KMS-11 (cell line): ENCODE measurements at regions not wholly inside any gene's neighbourhood (a gene's known extent, or its start where the extent isn't known, plus 50 kb on each side); places are given as distances from the start of the nearest gene placed in this dataset.

Experiments used
- H2AFZ ChIP-seq: fragments of 200-600 bp; sonication (generic); 2 replicates; pipeline ENCODE4 v1.6.1; 2016; ENCODE audit warnings: antibody characterized with exemption, mixed run types, low read depth
- H3K27ac ChIP-seq: fragments of 200-600 bp; sonication (generic); 2 replicates; pipeline ENCODE4 v1.6.1; 2016; ENCODE audit warnings: mild to moderate bottlenecking, mixed run types
- H3K27me3 ChIP-seq: fragments of 200-600 bp; sonication (generic); 2 replicates; pipeline ENCODE4 v1.6.1; 2017; ENCODE audit warnings: mild to moderate bottlenecking, low read depth, mixed run types, moderate library complexity; ENCODE audit not compliant: insufficient read depth
- H3K36me3 ChIP-seq: fragments of 200-600 bp; sonication (generic); 2 replicates; pipeline ENCODE4 v1.6.1; 2017; ENCODE audit warnings: mild to moderate bottlenecking, mixed run types; ENCODE audit not compliant: insufficient read depth
- H3K4me1 ChIP-seq: fragments of 200-600 bp; sonication (generic); 2 replicates; pipeline ENCODE4 v1.6.1; 2016; ENCODE audit warnings: mild to moderate bottlenecking, low read depth, mixed run types; ENCODE audit not compliant: poor library complexity, severe bottlenecking
- H3K4me2 ChIP-seq: fragments of 200-600 bp; sonication (generic); 2 replicates; pipeline ENCODE4 v1.7.0; 2016; ENCODE audit warnings: mild to moderate bottlenecking, mixed run types
- H3K4me3 ChIP-seq: fragments of 200-600 bp; sonication (generic); IDR thresholded peaks from 2 replicates; pipeline ENCODE4 v1.6.1; 2017; ENCODE audit warnings: low read depth, low read length, mixed read lengths; ENCODE audit not compliant: insufficient read depth
- H3K79me2 ChIP-seq: fragments of 200-600 bp; sonication (generic); 2 replicates; pipeline ENCODE4 v1.6.1; 2016; ENCODE audit warnings: low read depth, mixed run types; ENCODE audit not compliant: insufficient read depth
- H3K9ac ChIP-seq: fragments of 200-600 bp; sonication (generic); 2 replicates; pipeline ENCODE4 v1.6.1; 2016; ENCODE audit warnings: mild to moderate bottlenecking, mixed run types
- H4K20me1 ChIP-seq: fragments of 200-600 bp; sonication (generic); 2 replicates; pipeline ENCODE4 v1.6.1; 2016; ENCODE audit warnings: mild to moderate bottlenecking, mixed run types; ENCODE audit not compliant: insufficient read depth
- CTCF ChIP-seq: fragments of 200-600 bp; sonication (generic); conservative IDR thresholded peaks from 2 replicates; pipeline ENCODE4 v1.6.1; 2017; ENCODE audit warnings: low read depth, mild to moderate bottlenecking, antibody characterized with exemption, low read length, moderate library complexity, mixed read lengths

DNA sequence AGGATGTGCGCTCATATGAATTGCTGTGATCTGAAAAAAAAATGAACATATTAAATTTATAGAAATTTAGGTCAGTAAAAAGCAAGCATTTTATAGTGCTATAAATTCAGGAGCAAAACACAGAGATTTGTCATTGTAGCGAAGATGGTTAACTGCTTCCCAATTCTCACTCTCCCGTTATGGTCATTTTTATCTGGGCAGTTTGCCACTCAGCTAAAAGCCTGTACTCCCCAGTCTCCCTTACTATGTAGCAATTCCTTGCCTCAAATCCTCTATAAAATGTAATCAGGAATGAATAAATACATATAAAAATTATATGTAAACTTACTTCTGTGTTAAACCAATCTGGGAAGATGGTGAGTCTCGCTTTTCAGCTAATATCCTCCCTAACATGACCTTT lies 471.5 kb downstream of the HINT1 start:
- H3K27ac ChIP-seq: no peak overlapping the region
- no peak for TF ChIP-seq CTCF
- H3K9ac ChIP-seq: no peak overlapping the region
- H3K27me3 ChIP-seq: no peaks in the 10 kb centered on the region
- no peaks in the 10 kb centered on the region for H4K20me1 ChIP-seq
- H3K79me2 ChIP-seq: no peaks in the 10 kb centered on the region
- H2AFZ ChIP-seq: no peak overlapping the region
- no peak overlapping the region for H3K4me3 ChIP-seq
- H3K4me1 ChIP-seq: no peaks in the 10 kb centered on the region
- H3K36me3 ChIP-seq: no peaks in the 10 kb centered on the region
- H3K4me2 ChIP-seq: no peak overlapping the region

DNA sequence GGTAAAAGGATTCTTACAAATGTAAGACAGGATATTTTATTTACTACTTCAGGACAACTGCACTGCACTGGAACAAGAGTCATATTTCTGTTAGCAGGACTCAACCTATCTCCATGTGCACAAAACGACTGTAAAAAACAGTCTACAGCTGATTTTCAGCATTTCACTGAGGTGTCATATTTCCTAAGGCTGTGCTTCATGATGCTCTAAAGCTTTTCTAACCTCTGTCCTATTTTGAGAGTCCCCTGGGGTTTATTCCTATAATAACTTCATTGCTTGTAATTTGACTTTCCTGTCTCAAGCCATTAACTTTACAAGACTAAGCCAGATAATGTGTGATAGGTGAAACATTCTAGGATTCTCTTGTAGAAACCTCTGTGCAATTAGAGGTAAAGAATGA lies 472.3 kb downstream of the HINT1 start:
- Histone ChIP-seq H3K27ac (no peak overlapping the region), H3K9ac (no peak overlapping the region), H3K4me1 (no peaks in the 10 kb centered on the region), H3K4me2 (no peak overlapping the region), H3K27me3 (no peaks in the 10 kb centered on the region), H4K20me1 (no peaks in the 10 kb centered on the region), H3K79me2 (no peaks in the 10 kb centered on the region), H3K4me3 (no peak overlapping the region), H3K36me3 (no peaks in the 10 kb centered on the region), H2AFZ (no peak overlapping the region)
- TF ChIP-seq CTCF: no peak

- no peak for TF ChIP-seq CTCF
- no peak overlapping the region for H3K27ac ChIP-seq
- no peaks in the 10 kb centered on the region for H3K27me3 ChIP-seq
- H3K4me3 ChIP-seq: no peak overlapping the region
- H3K79me2 ChIP-seq: no peaks in the 10 kb centered on the region
- no peaks in the 10 kb centered on the region for H4K20me1 ChIP-seq
- H3K4me2 ChIP-seq: no peak overlapping the region
- H3K9ac ChIP-seq: no peak overlapping the region
- H3K4me1 ChIP-seq: no peaks in the 10 kb centered on the region
- H2AFZ ChIP-seq: no peak overlapping the region
- H3K36me3 ChIP-seq: no peaks in the 10 kb centered on the region
Observed at GRCh38 chr5:130689831-130690230, 475.2 kb downstream of the HINT1 start.

GRCh38 chr5:130687085-130687733 lies 477.8 kb downstream of the HINT1 start:
- no peaks in the 10 kb centered on the region for H3K27me3 ChIP-seq
- no peaks in the 10 kb centered on the region for H3K79me2 ChIP-seq
- H2AFZ ChIP-seq: no peak overlapping the region
- H3K4me3 ChIP-seq: no peak overlapping the region
- H4K20me1 ChIP-seq: no peaks in the 10 kb centered on the region
- H3K9ac ChIP-seq: no peak overlapping the region
- H3K4me2 ChIP-seq: no peak overlapping the region
- H3K4me1 ChIP-seq: no peaks in the 10 kb centered on the region
- no peak overlapping the region for H3K27ac ChIP-seq
- H3K36me3 ChIP-seq: no peaks in the 10 kb centered on the region
- TF ChIP-seq CTCF: no peak
